RWPE2 (cell line): ENCODE measurements at regions not wholly inside any gene's neighbourhood (a gene's known extent, or its start where the extent isn't known, plus 50 kb on each side); places are given as distances from the start of the nearest gene placed in this dataset.

Experiments used
- ATAC-seq: fragments of 200-7000 bp; cut with Tn5 transposase; 3 replicates; pipeline ENCODE4 v1.9.1; 2021; ENCODE audit warnings: low read depth
- DNase-seq: peaks from one replicate; pipeline ENCODE4 v3.0.0-alpha.2; 2020; ENCODE audit warnings: low spot score
- H3K27ac ChIP-seq: fragments of 450-650 bp; 2 replicates; pipeline ENCODE4 v1.5.1; 2017; ENCODE audit warnings: mild to moderate bottlenecking; ENCODE audit not compliant: poor library complexity, severe bottlenecking
- H3K27me3 ChIP-seq: fragments of 250-450 bp; sonication (Bioruptor Pico); 2 replicates; pipeline ENCODE4 v1.5.1; 2021; ENCODE audit warnings: mild to moderate bottlenecking, moderate library complexity; ENCODE audit not compliant: insufficient read depth, poor library complexity, severe bottlenecking
- H3K36me3 ChIP-seq: fragments of 250-450 bp; sonication (Bioruptor Pico); 2 replicates; pipeline ENCODE4 v1.5.1; 2020; ENCODE audit warnings: low read depth, mild to moderate bottlenecking, moderate library complexity
- H3K4me1 ChIP-seq: fragments of 250-450 bp; sonication (Bioruptor Pico); 2 replicates; pipeline ENCODE4 v1.5.1; 2021; ENCODE audit warnings: mild to moderate bottlenecking, moderate library complexity; ENCODE audit not compliant: insufficient read depth, poor library complexity, severe bottlenecking
- H3K4me3 ChIP-seq: fragments of 250-450 bp; sonication (Bioruptor Pico); 2 replicates; pipeline ENCODE4 v1.5.1; 2021; ENCODE audit warnings: mild to moderate bottlenecking, moderate library complexity; ENCODE audit not compliant: severe bottlenecking
- H3K9me3 ChIP-seq: fragments of 250-450 bp; sonication (Bioruptor Pico); 2 replicates; pipeline ENCODE4 v1.5.1; 2021; ENCODE audit warnings: mild to moderate bottlenecking, moderate library complexity; ENCODE audit not compliant: severe bottlenecking
- TF ChIP-seq, protein P1 (sequence below): fragments of 450-650 bp; IDR thresholded peaks from one replicate; pipeline ENCODE4 v1.5.1; 2017; ENCODE audit warnings: mild to moderate bottlenecking, moderate library complexity; ENCODE audit not compliant: poor library complexity, severe bottlenecking

GRCh38 chr1:30332116-30333094, 391.0 kb downstream of the MATN1 start:
- Histone ChIP-seq H3K4me3 (no peak overlapping the region), H3K9me3 (no peaks in the 10 kb centered on the region), H3K27me3 (no peaks in the 10 kb centered on the region), H3K27ac (no peak overlapping the region), H3K36me3 (no peaks in the 10 kb centered on the region), H3K4me1 (no peaks in the 10 kb centered on the region)
- no peak for ATAC-seq
- TF ChIP-seq, protein P1, sequence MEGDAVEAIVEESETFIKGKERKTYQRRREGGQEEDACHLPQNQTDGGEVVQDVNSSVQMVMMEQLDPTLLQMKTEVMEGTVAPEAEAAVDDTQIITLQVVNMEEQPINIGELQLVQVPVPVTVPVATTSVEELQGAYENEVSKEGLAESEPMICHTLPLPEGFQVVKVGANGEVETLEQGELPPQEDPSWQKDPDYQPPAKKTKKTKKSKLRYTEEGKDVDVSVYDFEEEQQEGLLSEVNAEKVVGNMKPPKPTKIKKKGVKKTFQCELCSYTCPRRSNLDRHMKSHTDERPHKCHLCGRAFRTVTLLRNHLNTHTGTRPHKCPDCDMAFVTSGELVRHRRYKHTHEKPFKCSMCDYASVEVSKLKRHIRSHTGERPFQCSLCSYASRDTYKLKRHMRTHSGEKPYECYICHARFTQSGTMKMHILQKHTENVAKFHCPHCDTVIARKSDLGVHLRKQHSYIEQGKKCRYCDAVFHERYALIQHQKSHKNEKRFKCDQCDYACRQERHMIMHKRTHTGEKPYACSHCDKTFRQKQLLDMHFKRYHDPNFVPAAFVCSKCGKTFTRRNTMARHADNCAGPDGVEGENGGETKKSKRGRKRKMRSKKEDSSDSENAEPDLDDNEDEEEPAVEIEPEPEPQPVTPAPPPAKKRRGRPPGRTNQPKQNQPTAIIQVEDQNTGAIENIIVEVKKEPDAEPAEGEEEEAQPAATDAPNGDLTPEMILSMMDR = no peak
- no peak for DNase-seq

- H3K27me3 ChIP-seq = no peaks in the 10 kb centered on the region
- ATAC-seq = peak; percentile 61; the same call in 2 of the 3 replicates
These were observed 391.8 kb downstream of the MATN1 start for GRCh38 chr1:30331415-30332065.

DNA sequence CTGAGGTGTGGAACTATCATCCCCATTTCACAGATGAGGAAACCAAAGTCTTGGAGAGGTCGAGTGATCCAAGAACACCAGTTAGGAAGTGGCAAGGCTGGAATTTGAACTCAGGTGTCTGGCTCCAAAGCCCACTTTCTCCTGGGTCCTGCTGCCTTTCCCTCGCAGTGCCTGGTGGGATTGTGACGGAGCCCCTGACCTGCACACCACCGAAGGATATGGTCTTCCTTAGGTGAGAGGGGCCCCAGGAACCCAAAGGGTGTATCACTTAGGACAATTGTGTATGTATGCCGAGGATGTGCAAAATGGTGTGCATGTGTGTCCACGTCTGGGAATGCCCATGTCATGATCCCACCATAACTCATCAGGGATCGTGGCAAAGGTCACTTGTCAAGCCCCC, 392.7 kb downstream of the MATN1 start:
- Histone ChIP-seq H3K27me3 (no peaks in the 10 kb centered on the region), H3K36me3 (no peaks in the 10 kb centered on the region), H3K4me3 (no peak overlapping the region), H3K27ac (no peak overlapping the region), H3K9me3 (no peaks in the 10 kb centered on the region), H3K4me1 (no peaks in the 10 kb centered on the region)
- ATAC-seq = no peak
- no peak for DNase-seq
- TF ChIP-seq, protein P1 = no peak

More at GRCh38 chr1:30331415-30332065, 391.8 kb downstream of the MATN1 start:
- Histone ChIP-seq H3K9me3 (no peaks in the 10 kb centered on the region), H3K36me3 (no peaks in the 10 kb centered on the region), H3K27ac (no peak overlapping the region), H3K4me3 (no peak overlapping the region), H3K4me1 (no peaks in the 10 kb centered on the region)
- TF ChIP-seq, protein P1 = no peak
- DNase-seq = no peak

DNA sequence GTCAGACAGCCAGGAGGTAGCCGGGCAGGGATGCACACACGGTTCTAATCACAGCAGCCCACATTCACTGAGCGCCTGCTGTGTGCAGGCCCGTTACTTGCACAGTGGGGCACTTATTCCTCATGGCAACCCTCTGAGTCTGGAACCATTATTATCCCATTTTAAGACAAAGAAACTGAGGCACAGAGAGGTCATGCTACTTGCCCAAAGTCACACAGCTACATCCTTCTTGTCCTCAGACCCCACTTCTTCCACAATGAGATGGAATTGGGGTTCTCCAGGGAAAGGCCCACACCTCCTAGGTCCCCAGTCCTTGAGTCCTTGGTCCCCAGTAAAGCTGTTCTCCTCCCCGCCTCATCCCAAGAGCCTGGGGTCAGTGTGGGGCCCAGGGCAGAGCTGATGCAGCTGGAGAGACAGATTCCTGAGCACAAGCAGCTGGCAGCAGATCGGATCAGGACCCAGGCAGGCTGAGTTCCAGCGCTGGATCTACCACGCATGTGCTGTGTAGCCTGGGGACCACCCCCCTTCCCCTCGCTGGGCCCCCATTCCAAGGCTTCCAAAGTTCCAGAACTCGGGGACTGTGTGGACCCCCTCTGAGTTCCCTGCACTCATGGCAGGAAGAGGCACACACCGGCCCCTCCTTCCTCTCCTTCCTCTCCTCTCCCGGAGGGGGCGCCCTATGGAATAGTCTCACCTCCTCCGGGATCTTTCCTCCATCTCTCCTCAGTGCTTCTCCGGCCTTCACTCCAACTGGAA, 393.4 kb downstream of the MATN1 start:
- Histone ChIP-seq H3K4me3 (no peak overlapping the region), H3K36me3 (no peaks in the 10 kb centered on the region), H3K27me3 (no peaks in the 10 kb centered on the region), H3K27ac (no peak overlapping the region), H3K4me1 (no peaks in the 10 kb centered on the region), H3K9me3 (no peaks in the 10 kb centered on the region)
- no peak for ATAC-seq
- no peak for DNase-seq
- TF ChIP-seq, protein P1 = no peak
